SK-N-SH (cell line): ENCODE measurements at regions not wholly inside any gene's neighbourhood (a gene's known extent, or its start where the extent isn't known, plus 50 kb on each side); places are given as distances from the start of the nearest gene placed in this dataset.

Experiments
- EP300 ChIP-seq, 2 experiments: IDR thresholded peaks; 2 replicates each; pipeline versions ENCODE4 v1.4.0 to v1.6.1; 2012; ENCODE audit warnings: borderline replicate concordance in 1 of 2, low read depth in 1 of 2, low read length in 1 of 2
- POLR2AphosphoS5 ChIP-seq: IDR thresholded peaks from 2 replicates; pipeline ENCODE4 v1.6.1; 2012; ENCODE audit warnings: low read depth, low read length
- SIN3A ChIP-seq: IDR thresholded peaks from 2 replicates; pipeline ENCODE4 v1.6.1; 2012; ENCODE audit warnings: low read depth, mild to moderate bottlenecking, low read length, moderate library complexity, borderline replicate concordance
- SMC3 ChIP-seq: IDR thresholded peaks from 2 replicates; pipeline ENCODE4 v1.6.1; 2012; ENCODE audit warnings: low read depth, low read length, improper control_type of control experiment
- TF ChIP-seq, protein P1 (sequence below): IDR thresholded peaks from 2 replicates; pipeline ENCODE4 v1.4.0; 2012; ENCODE audit warnings: low read depth, borderline replicate concordance
- TF ChIP-seq, protein P2 (sequence below): fragments of 200-600 bp; sonication (generic); IDR thresholded peaks from 2 replicates; pipeline ENCODE4 v1.6.1; 2017; ENCODE audit warnings: antibody characterized with exemption, mild to moderate bottlenecking, moderate library complexity

DNA sequence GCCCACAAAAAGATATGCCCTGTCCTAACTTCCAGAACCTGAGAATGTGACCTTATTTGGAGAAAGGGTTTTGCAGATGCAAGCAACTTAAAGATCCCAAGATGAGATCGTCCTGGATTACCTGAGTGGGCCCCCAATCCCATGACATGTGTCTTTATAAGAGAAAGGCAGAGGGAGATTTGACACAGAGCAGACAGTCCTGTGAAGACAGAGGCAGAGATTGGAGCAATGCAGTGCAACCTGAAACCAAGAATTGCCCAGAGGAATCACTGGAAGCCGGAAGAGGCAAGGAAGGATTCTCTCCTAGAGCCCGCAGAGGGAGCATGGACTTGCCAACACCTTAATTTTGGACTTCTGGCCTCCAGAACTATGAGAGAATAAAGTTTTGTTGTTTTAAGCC lies 171.5 kb downstream of the SMIM20 start:
- TF ChIP-seq EP300 (IDR thresholded peaks at IDR 0.05; ENCODE audit: borderline replicate concordance in 1 of 2, low read depth in 1 of 2, low read length in 1 of 2) = no peak
- no peak for TF ChIP-seq SIN3A
- no peak for TF ChIP-seq POLR2AphosphoS5
- TF ChIP-seq, protein P1, sequence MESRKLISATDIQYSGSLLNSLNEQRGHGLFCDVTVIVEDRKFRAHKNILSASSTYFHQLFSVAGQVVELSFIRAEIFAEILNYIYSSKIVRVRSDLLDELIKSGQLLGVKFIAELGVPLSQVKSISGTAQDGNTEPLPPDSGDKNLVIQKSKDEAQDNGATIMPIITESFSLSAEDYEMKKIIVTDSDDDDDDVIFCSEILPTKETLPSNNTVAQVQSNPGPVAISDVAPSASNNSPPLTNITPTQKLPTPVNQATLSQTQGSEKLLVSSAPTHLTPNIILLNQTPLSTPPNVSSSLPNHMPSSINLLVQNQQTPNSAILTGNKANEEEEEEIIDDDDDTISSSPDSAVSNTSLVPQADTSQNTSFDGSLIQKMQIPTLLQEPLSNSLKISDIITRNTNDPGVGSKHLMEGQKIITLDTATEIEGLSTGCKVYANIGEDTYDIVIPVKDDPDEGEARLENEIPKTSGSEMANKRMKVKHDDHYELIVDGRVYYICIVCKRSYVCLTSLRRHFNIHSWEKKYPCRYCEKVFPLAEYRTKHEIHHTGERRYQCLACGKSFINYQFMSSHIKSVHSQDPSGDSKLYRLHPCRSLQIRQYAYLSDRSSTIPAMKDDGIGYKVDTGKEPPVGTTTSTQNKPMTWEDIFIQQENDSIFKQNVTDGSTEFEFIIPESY = no peak
- TF ChIP-seq, protein P2, sequence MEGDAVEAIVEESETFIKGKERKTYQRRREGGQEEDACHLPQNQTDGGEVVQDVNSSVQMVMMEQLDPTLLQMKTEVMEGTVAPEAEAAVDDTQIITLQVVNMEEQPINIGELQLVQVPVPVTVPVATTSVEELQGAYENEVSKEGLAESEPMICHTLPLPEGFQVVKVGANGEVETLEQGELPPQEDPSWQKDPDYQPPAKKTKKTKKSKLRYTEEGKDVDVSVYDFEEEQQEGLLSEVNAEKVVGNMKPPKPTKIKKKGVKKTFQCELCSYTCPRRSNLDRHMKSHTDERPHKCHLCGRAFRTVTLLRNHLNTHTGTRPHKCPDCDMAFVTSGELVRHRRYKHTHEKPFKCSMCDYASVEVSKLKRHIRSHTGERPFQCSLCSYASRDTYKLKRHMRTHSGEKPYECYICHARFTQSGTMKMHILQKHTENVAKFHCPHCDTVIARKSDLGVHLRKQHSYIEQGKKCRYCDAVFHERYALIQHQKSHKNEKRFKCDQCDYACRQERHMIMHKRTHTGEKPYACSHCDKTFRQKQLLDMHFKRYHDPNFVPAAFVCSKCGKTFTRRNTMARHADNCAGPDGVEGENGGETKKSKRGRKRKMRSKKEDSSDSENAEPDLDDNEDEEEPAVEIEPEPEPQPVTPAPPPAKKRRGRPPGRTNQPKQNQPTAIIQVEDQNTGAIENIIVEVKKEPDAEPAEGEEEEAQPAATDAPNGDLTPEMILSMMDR = no peak
- TF ChIP-seq SMC3 = no peak
